Sigmoid colon (tissue), 4 donors: ENCODE measurements at regions not wholly inside any gene's neighbourhood (a gene's known extent, or its start where the extent isn't known, plus 50 kb on each side); places are given as distances from the start of the nearest gene placed in this dataset.

Experiments used
- CTCF ChIP-seq, 4 experiments: fragments of 450-650 bp in 3 of 4; fragments of 200-600 bp in 1 of 4; IDR thresholded peaks; one replicate each; pipeline ENCODE4 v1.5.1; 2016 to 2019; ENCODE audit warnings: antibody characterized with exemption in 4 of 4, mild to moderate bottlenecking in 3 of 4, moderate library complexity in 2 of 4
- EP300 ChIP-seq, 4 donors: sonication (generic); formaldehyde crosslinking; IDR thresholded peaks; one replicate each; pipeline ENCODE4 v1.6.1; 2017; ENCODE audit warnings: antibody characterized with exemption in 4 of 4
- POLR2A ChIP-seq, 2 donors: fragments of 450-650 bp; IDR thresholded peaks; one replicate each; pipeline ENCODE4 v1.6.1; 2016; ENCODE audit warnings: antibody characterized with exemption in 2 of 2, mild to moderate bottlenecking in 2 of 2, moderate library complexity in 2 of 2
- POLR2AphosphoS5 ChIP-seq, 4 donors: sonication (generic); formaldehyde crosslinking; IDR thresholded peaks; one replicate each; pipeline ENCODE4 v1.6.1; 2017; ENCODE audit warnings: antibody characterized with exemption in 4 of 4

GRCh38 chr6:140372064-140372463 lies 997.6 kb upstream of the CITED2 start:
- no peak for TF ChIP-seq CTCF (IDR thresholded peaks at IDR 0.05)
- TF ChIP-seq POLR2A (IDR thresholded peaks at IDR 0.05), result no peak
- no peak for TF ChIP-seq EP300 (IDR thresholded peaks at IDR 0.05)
- no peak for TF ChIP-seq POLR2AphosphoS5 (IDR thresholded peaks at IDR 0.05)
